ENCODE measurements at regions not wholly inside any gene's neighbourhood (a gene's known extent, or its start where the extent isn't known, plus 50 kb on each side); places are given as distances from the start of the nearest gene placed in this dataset.

- Mint-ChIP-seq H3K4me1 (no peaks in the 10 kb centered on the region), H3K36me3 (no peaks in the 10 kb centered on the region), H3K27me3 (no peaks in the 10 kb centered on the region), H3K4me3 (no peak overlapping the region), H3K27ac (no peak overlapping the region), H3K9me3 (peaks cover 0 to 20% (median 14%) of the 10 kb centered on the region in 7 donors)
- ATAC-seq (ENCODE audit: low read depth in 2 of 2) (no peak), DNase-seq (no peak)
Observed at GRCh38 chr12:18895946-18896345, 158.0 kb downstream of the CAPZA3 start.

GRCh38 chr12:18897823-18898222 lies 159.9 kb downstream of the CAPZA3 start:
- DNase-seq, result no peak
- peaks cover 0 to 20% (median 4%) of the 10 kb centered on the region in 7 donors for H3K9me3 Mint-ChIP-seq
- no peak overlapping the region for H3K27ac Mint-ChIP-seq
- no peaks in the 10 kb centered on the region for H3K27me3 Mint-ChIP-seq
- no peak overlapping the region for H3K4me3 Mint-ChIP-seq
- no peaks in the 10 kb centered on the region for H3K36me3 Mint-ChIP-seq
- ATAC-seq (ENCODE audit: low read depth in 2 of 2), result no peak
- H3K4me1 Mint-ChIP-seq, result no peaks in the 10 kb centered on the region

GRCh38 chr12:18898470-18898869 lies 160.6 kb downstream of the CAPZA3 start:
- no peaks in the 10 kb centered on the region for H3K27me3 Mint-ChIP-seq
- H3K4me3 Mint-ChIP-seq, result no peak overlapping the region
- peaks cover 0 to 18% (median 4%) of the 10 kb centered on the region in 7 donors for H3K9me3 Mint-ChIP-seq
- H3K27ac Mint-ChIP-seq, result no peak overlapping the region
- no peak for ATAC-seq (ENCODE audit: low read depth in 2 of 2)
- H3K4me1 Mint-ChIP-seq, result no peaks in the 10 kb centered on the region
- no peaks in the 10 kb centered on the region for H3K36me3 Mint-ChIP-seq
- DNase-seq, result no peak

GRCh38 chr12:18899162-18899561 lies 161.2 kb downstream of the CAPZA3 start:
- no peak for ATAC-seq (ENCODE audit: low read depth in 2 of 2)
- no peak overlapping the region for H3K27ac Mint-ChIP-seq
- no peak overlapping the region for H3K4me3 Mint-ChIP-seq
- no peak for DNase-seq
- no peaks in the 10 kb centered on the region for H3K36me3 Mint-ChIP-seq
- H3K27me3 Mint-ChIP-seq, result no peaks in the 10 kb centered on the region
- H3K9me3 Mint-ChIP-seq, result peaks cover 2 to 18% (median 4%) of the 10 kb centered on the region in 7 donors
- H3K4me1 Mint-ChIP-seq, result no peaks in the 10 kb centered on the region

- Mint-ChIP-seq H3K27ac (no peak overlapping the region), H3K27me3 (no peaks in the 10 kb centered on the region), H3K9me3 (peaks cover 2 to 18% (median 4%) of the 10 kb centered on the region in 7 donors), H3K4me3 (no peak overlapping the region), H3K4me1 (no peaks in the 10 kb centered on the region), H3K36me3 (no peaks in the 10 kb centered on the region)
- DNase-seq (no peak), ATAC-seq (ENCODE audit: low read depth in 2 of 2) (no peak)
Observed at GRCh38 chr12:18899678-18900317, 161.9 kb downstream of the CAPZA3 start.

- Mint-ChIP-seq H3K4me1 (no peaks in the 10 kb centered on the region), H3K27ac (no peak overlapping the region), H3K9me3 (peaks cover 2 to 18% (median 9%) of the 10 kb centered on the region in 7 donors), H3K27me3 (no peaks in the 10 kb centered on the region), H3K4me3 (no peak overlapping the region), H3K36me3 (no peaks in the 10 kb centered on the region)
- no peak for ATAC-seq (ENCODE audit: low read depth in 2 of 2)
- DNase-seq, result no peak
Observed at GRCh38 chr12:18905134-18905533, 167.2 kb downstream of the CAPZA3 start.

GRCh38 chr12:18906395-18906794 lies 168.5 kb downstream of the CAPZA3 start:
- H3K27me3 Mint-ChIP-seq, result no peaks in the 10 kb centered on the region
- H3K9me3 Mint-ChIP-seq, result peaks cover 2 to 13% (median 9%) of the 10 kb centered on the region in 7 donors
- H3K27ac Mint-ChIP-seq, result no peak overlapping the region
- ATAC-seq (ENCODE audit: low read depth in 2 of 2) (no peak), DNase-seq (no peak)
- no peaks in the 10 kb centered on the region for H3K4me1 Mint-ChIP-seq
- no peak overlapping the region for H3K4me3 Mint-ChIP-seq
- no peaks in the 10 kb centered on the region for H3K36me3 Mint-ChIP-seq

- no peak for DNase-seq
- no peaks in the 10 kb centered on the region for H3K27me3 Mint-ChIP-seq
- H3K36me3 Mint-ChIP-seq, result no peaks in the 10 kb centered on the region
- ATAC-seq (ENCODE audit: low read depth in 2 of 2), result no peak
- peaks cover 2 to 12% (median 9%) of the 10 kb centered on the region in 7 donors for H3K9me3 Mint-ChIP-seq
- H3K27ac Mint-ChIP-seq, result no peak overlapping the region
- H3K4me3 Mint-ChIP-seq, result no peak overlapping the region
- no peaks in the 10 kb centered on the region for H3K4me1 Mint-ChIP-seq
Observed at GRCh38 chr12:18907127-18907526, 169.2 kb downstream of the CAPZA3 start.

GRCh38 chr12:18907728-18908127 lies 169.8 kb downstream of the CAPZA3 start:
- ATAC-seq (ENCODE audit: low read depth in 2 of 2) (no peak), DNase-seq (no peak)
- Mint-ChIP-seq H3K4me1 (no peaks in the 10 kb centered on the region), H3K36me3 (no peaks in the 10 kb centered on the region), H3K4me3 (no peak overlapping the region), H3K9me3 (peaks cover 2 to 9% (median 6%) of the 10 kb centered on the region in 7 donors), H3K27me3 (no peaks in the 10 kb centered on the region), H3K27ac (no peak overlapping the region)

- no peak for ATAC-seq (ENCODE audit: low read depth in 2 of 2)
- no peak for DNase-seq
- Mint-ChIP-seq H3K4me1 (no peaks in the 10 kb centered on the region), H3K9me3 (peaks cover 2 to 9% (median 6%) of the 10 kb centered on the region in 7 donors), H3K4me3 (no peak overlapping the region), H3K27me3 (no peaks in the 10 kb centered on the region), H3K36me3 (no peaks in the 10 kb centered on the region), H3K27ac (no peak overlapping the region)
Observed at GRCh38 chr12:18908191-18908590, 170.3 kb downstream of the CAPZA3 start.

- Mint-ChIP-seq H3K4me1 (no peaks in the 10 kb centered on the region), H3K27me3 (no peaks in the 10 kb centered on the region), H3K27ac (no peak overlapping the region), H3K4me3 (no peak overlapping the region), H3K9me3 (peaks cover 0 to 2% (median 0%) of the 10 kb centered on the region in 7 donors), H3K36me3 (no peaks in the 10 kb centered on the region)
- ATAC-seq (ENCODE audit: low read depth in 2 of 2) (no peak), DNase-seq (no peak)
Observed at GRCh38 chr12:18919871-18920511, 182.1 kb downstream of the CAPZA3 start.

- no peaks in the 10 kb centered on the region for H3K4me1 Mint-ChIP-seq
- no peaks in the 10 kb centered on the region for H3K27me3 Mint-ChIP-seq
- no peak overlapping the region for H3K27ac Mint-ChIP-seq
- H3K4me3 Mint-ChIP-seq, result no peak overlapping the region
- peaks cover 0 to 2% (median 0%) of the 10 kb centered on the region in 7 donors for H3K9me3 Mint-ChIP-seq
- H3K36me3 Mint-ChIP-seq, result no peaks in the 10 kb centered on the region
- DNase-seq (no peak), ATAC-seq (ENCODE audit: low read depth in 2 of 2) (no peak)
Observed at GRCh38 chr12:18922851-18923250, 184.9 kb downstream of the CAPZA3 start.

- ATAC-seq (ENCODE audit: low read depth in 2 of 2), result no peak
- Mint-ChIP-seq H3K4me1 (no peaks in the 10 kb centered on the region), H3K36me3 (no peaks in the 10 kb centered on the region), H3K27me3 (no peaks in the 10 kb centered on the region), H3K9me3 (peaks cover 0 to 2% (median 0%) of the 10 kb centered on the region in 7 donors), H3K27ac (no peak overlapping the region), H3K4me3 (no peak overlapping the region)
- no peak for DNase-seq
Observed at GRCh38 chr12:18923721-18924120, 185.8 kb downstream of the CAPZA3 start.

- no peaks in the 10 kb centered on the region for H3K36me3 Mint-ChIP-seq
- no peaks in the 10 kb centered on the region for H3K27me3 Mint-ChIP-seq
- no peak for DNase-seq
- H3K27ac Mint-ChIP-seq, result no peak overlapping the region
- H3K4me3 Mint-ChIP-seq, result no peak overlapping the region
- no peak for ATAC-seq (ENCODE audit: low read depth in 2 of 2)
- H3K4me1 Mint-ChIP-seq, result no peaks in the 10 kb centered on the region
- H3K9me3 Mint-ChIP-seq, result peaks cover 2 to 17% (median 9%) of the 10 kb centered on the region in 7 donors
Observed at GRCh38 chr12:18926188-18926587, 188.3 kb downstream of the CAPZA3 start.

All from naive B cell (primary cell).